ENCODE measurements at regions not wholly inside any gene's neighbourhood (a gene's known extent, or its start where the extent isn't known, plus 50 kb on each side); places are given as distances from the start of the nearest gene placed in this dataset.

DNA sequence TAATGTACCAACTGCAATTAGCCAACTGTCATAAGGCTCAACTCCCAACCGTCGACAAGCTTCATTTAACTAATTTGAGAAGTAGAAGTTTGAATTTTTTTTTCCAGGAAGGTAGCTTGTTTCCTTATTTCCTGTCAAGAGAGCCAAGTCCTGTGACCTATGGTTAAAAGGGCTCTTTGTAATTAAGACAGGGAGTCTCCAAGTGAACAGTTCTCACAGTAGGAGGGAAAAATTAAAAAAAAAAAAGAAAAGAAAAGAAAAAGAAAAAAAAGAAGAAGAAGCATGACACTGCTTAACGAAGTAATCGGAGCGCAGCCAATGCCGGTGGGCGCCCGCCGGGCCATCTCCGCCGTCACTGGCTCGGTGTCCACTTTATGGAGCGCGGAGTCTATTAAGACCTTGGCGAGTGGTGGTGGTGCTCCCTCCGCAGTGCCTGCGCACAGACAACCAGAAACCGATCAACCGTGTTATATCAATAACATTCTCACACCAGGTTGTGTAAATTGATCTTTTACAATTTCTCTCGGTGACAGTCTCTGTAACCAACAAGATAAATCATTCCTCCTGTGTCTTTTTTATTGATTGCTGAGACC, 197.2 kb upstream of the POU3F3 start:
- H3K4me1 ChIP-seq (ENCODE audit: control insufficient read depth, insufficient read depth, low read length): no peaks in the 10 kb centered on the region
- TF ChIP-seq ZSCAN30 (tag by site-specific recombination; IDR thresholded peaks at IDR 0.05) (no peak), ZNF174 (tag by site-specific recombination; IDR thresholded peaks at IDR 0.05) (no peak), ZNF623 (tag by site-specific recombination; IDR thresholded peaks at IDR 0.05) (no peak)
- no peak overlapping the region for H3K27ac ChIP-seq (ENCODE audit: extremely low read depth, low read depth, low read length)
- no peaks in the 10 kb centered on the region for H3K36me3 ChIP-seq (ENCODE audit: control insufficient read depth in 2 of 2, insufficient read depth in 1 of 2, low read length in 2 of 2)
- H3K9me3 ChIP-seq (ENCODE audit: control insufficient read depth, insufficient read depth, low read depth, low read length): no peaks in the 10 kb centered on the region
- ChIA-PET POLR2A (no interaction called here), CTCF (interaction anchor here (0.6 to 1.0 kb wide), 4 partner anchors 30 to 867 kb away, joined by 3 to 5 read pairs (median 3); no protein-coding TSS in a partner anchor)
- no peak overlapping the region for H3K4me3 ChIP-seq (ENCODE audit: low read depth, low read length)

DNA sequence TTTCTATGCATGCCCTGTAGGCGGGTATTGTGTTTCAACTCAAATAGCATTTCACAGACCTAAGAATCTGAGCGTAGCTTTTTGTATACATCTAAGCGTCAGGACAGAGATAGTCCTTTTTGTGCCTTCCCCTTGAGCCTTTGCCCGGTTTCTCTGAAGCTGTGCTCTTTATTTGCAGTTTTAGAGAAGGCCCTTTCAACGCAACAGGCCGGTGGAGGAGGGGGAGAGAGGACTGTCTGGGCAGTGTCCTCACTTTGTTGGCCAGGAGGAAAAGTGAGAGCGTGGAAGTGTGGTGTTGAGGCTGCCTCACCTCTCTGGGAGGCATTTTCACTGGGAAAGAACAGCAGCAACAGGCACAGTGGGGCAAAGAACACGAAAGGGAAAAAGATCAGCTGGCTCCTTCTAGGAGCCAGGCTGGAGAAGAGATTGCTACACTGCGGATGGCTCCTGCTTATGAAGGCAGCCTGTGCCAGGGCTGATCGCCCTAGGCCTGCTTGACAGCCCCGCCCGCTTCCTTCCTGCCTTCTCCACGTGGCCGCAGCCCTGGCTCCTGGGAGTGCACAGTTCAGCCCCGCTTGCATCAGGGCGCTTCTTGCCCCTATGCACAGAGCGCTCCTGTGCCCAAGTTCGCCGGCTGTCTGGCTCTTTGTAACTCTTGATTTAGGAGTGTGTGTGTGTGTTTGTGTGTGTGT, 195.6 kb upstream of the POU3F3 start:
- ChIA-PET CTCF (no interaction called here), POLR2A (no interaction called here)
- H3K9me3 ChIP-seq (ENCODE audit: control insufficient read depth, insufficient read depth, low read depth, low read length): no peaks in the 10 kb centered on the region
- H3K4me3 ChIP-seq (ENCODE audit: low read depth, low read length): no peak overlapping the region
- TF ChIP-seq ZBTB17 (tag by site-specific recombination; IDR thresholded peaks at IDR 0.05): 0 out of 2 replicates have a peak, but pooled peaks have one; percentile 23
- TF ChIP-seq ZNF324 (tag by site-specific recombination; IDR thresholded peaks at IDR 0.05): no peak
- no peak overlapping the region for H3K27ac ChIP-seq (ENCODE audit: extremely low read depth, low read depth, low read length)
- no peaks in the 10 kb centered on the region for H3K36me3 ChIP-seq (ENCODE audit: control insufficient read depth in 2 of 2, insufficient read depth in 1 of 2, low read length in 2 of 2)
- H3K4me1 ChIP-seq (ENCODE audit: control insufficient read depth, insufficient read depth, low read length): no peaks in the 10 kb centered on the region

DNA sequence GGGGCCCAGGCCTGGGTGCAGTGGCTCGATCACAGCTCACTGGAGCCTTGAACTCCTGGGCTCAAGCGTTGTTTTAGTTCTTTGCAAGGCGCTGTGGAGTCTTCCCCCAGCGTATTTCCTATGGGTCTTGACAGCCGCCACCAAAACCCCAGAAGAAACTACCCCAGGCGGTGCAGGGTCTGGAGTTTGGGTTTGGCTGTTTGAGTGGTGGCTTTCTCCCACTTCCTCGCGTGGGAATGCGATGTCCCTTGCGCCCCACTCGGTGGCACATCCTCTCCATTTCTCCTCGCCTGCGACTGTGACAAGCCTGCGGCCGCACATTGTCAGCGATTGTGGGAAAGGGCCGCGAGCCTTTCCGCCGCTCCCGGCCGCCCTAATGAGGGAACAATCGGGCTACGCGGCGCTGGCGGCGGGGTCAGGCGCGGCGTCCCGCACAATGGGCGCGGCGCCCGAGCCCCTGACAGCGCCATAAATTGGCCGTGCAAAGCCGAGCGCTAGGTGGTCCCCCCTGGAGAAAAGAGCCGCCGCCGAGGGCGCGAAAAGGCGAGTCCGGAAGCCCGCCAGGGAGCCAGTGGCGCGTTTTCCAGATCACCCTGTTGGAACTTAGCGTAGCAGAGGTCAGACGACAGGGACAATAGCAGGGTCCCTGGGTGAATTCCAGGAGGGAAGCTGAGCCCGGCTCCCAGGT, 194.9 kb upstream of the POU3F3 start:
- no peak overlapping the region for H3K4me3 ChIP-seq (ENCODE audit: low read depth, low read length)
- ChIA-PET CTCF (no interaction called here), POLR2A (no interaction called here)
- no peaks in the 10 kb centered on the region for H3K4me1 ChIP-seq (ENCODE audit: control insufficient read depth, insufficient read depth, low read length)
- H3K27ac ChIP-seq (ENCODE audit: extremely low read depth, low read depth, low read length): no peak overlapping the region
- H3K9me3 ChIP-seq (ENCODE audit: control insufficient read depth, insufficient read depth, low read depth, low read length): no peaks in the 10 kb centered on the region
- no peaks in the 10 kb centered on the region for H3K36me3 ChIP-seq (ENCODE audit: control insufficient read depth in 2 of 2, insufficient read depth in 1 of 2, low read length in 2 of 2)
- TF ChIP-seq, protein P1, sequence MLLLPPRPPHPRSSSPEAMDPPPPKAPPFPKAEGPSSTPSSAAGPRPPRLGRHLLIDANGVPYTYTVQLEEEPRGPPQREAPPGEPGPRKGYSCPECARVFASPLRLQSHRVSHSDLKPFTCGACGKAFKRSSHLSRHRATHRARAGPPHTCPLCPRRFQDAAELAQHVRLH (tag by site-specific recombination; IDR thresholded peaks at IDR 0.05): no peak
- TF ChIP-seq, protein P2, sequence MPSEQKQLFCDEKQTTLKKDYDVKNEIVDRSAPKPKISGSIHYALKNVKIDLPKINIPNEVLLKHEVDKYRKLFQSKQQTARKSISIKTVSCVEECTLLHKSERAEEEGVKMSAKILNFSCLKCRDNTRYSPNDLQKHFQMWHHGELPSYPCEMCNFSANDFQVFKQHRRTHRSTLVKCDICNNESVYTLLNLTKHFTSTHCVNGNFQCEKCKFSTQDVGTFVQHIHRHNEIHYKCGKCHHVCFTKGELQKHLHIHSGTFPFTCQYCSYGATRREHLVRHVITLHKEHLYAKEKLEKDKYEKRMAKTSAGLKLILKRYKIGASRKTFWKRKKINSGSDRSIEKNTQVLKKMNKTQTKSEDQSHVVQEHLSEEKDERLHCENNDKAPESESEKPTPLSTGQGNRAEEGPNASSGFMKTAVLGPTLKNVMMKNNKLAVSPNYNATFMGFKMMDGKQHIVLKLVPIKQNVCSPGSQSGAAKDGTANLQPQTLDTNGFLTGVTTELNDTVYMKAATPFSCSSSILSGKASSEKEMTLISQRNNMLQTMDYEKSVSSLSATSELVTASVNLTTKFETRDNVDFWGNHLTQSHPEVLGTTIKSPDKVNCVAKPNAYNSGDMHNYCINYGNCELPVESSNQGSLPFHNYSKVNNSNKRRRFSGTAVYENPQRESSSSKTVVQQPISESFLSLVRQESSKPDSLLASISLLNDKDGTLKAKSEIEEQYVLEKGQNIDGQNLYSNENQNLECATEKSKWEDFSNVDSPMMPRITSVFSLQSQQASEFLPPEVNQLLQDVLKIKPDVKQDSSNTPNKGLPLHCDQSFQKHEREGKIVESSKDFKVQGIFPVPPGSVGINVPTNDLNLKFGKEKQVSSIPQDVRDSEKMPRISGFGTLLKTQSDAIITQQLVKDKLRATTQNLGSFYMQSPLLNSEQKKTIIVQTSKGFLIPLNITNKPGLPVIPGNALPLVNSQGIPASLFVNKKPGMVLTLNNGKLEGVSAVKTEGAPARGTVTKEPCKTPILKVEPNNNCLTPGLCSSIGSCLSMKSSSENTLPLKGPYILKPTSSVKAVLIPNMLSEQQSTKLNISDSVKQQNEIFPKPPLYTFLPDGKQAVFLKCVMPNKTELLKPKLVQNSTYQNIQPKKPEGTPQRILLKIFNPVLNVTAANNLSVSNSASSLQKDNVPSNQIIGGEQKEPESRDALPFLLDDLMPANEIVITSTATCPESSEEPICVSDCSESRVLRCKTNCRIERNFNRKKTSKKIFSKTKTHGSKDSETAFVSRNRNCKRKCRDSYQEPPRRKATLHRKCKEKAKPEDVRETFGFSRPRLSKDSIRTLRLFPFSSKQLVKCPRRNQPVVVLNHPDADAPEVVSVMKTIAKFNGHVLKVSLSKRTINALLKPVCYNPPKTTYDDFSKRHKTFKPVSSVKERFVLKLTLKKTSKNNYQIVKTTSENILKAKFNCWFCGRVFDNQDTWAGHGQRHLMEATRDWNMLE (tag by site-specific recombination; conservative IDR thresholded peaks at IDR 0.05; ENCODE audit: low read depth): no peak
- TF ChIP-seq ZNF19 (tag by site-specific recombination; IDR thresholded peaks at IDR 0.05; ENCODE audit: low read depth) (no peak), ZNF777 (tag by site-specific recombination; IDR thresholded peaks at IDR 0.05; ENCODE audit: borderline replicate concordance) (no peak), ZNF184 (tag by site-specific recombination; IDR thresholded peaks at IDR 0.05) (no peak), ZNF473 (tag by site-specific recombination; IDR thresholded peaks at IDR 0.05) (no peak), ZNF600 (tag by site-specific recombination; IDR thresholded peaks at IDR 0.05) (no peak), ZNF48 (tag by site-specific recombination; IDR thresholded peaks at IDR 0.05) (no peak), ZNF585B (tag by site-specific recombination; IDR thresholded peaks at IDR 0.05) (no peak), ZIC2 (tag by site-specific recombination; IDR thresholded peaks at IDR 0.05) (no peak), ZNF112 (tag by site-specific recombination; IDR thresholded peaks at IDR 0.05) (no peak), ZNF654 (tag by site-specific recombination; IDR thresholded peaks at IDR 0.05; ENCODE audit: low read depth) (no peak), PRDM1 (tag by site-specific recombination; IDR thresholded peaks at IDR 0.05) (no peak)
- TF ChIP-seq, protein P3, sequence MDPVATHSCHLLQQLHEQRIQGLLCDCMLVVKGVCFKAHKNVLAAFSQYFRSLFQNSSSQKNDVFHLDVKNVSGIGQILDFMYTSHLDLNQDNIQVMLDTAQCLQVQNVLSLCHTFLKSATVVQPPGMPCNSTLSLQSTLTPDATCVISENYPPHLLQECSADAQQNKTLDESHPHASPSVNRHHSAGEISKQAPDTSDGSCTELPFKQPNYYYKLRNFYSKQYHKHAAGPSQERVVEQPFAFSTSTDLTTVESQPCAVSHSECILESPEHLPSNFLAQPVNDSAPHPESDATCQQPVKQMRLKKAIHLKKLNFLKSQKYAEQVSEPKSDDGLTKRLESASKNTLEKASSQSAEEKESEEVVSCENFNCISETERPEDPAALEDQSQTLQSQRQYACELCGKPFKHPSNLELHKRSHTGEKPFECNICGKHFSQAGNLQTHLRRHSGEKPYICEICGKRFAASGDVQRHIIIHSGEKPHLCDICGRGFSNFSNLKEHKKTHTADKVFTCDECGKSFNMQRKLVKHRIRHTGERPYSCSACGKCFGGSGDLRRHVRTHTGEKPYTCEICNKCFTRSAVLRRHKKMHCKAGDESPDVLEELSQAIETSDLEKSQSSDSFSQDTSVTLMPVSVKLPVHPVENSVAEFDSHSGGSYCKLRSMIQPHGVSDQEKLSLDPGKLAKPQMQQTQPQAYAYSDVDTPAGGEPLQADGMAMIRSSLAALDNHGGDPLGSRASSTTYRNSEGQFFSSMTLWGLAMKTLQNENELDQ (tag by site-specific recombination; IDR thresholded peaks at IDR 0.05; ENCODE audit: low read depth): no peak
